HG02840 (cell line): ENCODE measurements at regions not wholly inside any gene's neighbourhood (a gene's known extent, or its start where the extent isn't known, plus 50 kb on each side); places are given as distances from the start of the nearest gene placed in this dataset.

Source experiments
- ATAC-seq: cut with Tn5 transposase; IDR thresholded peaks from one replicate; pipeline ENCODE4 v1.9.1; 2021; ENCODE audit warnings: mild to moderate bottlenecking, moderate library complexity, moderate number of reproducible peaks; ENCODE audit not compliant: unreplicated experiment, low FRiP score

DNA sequence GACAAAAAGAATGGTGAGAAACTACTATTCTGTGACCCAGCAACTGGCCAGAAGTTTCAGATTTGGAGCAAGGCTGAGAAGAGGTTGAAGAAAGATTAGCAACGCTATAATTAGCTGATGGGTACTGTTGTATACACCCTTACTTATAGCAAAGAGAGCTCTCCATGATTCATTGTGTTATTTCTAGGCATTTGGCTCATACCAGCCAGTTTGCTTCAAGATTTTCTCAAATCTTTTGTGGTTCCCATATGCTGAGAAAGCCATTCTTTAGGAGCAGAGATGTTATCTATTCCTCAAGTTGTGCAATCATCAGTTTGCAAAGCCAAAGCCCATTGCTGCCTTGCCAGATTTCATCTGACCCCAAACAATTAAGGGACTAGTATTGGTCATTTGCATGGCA lies 179.4 kb downstream of the ETS1 start:
- ATAC-seq = no peak

DNA sequence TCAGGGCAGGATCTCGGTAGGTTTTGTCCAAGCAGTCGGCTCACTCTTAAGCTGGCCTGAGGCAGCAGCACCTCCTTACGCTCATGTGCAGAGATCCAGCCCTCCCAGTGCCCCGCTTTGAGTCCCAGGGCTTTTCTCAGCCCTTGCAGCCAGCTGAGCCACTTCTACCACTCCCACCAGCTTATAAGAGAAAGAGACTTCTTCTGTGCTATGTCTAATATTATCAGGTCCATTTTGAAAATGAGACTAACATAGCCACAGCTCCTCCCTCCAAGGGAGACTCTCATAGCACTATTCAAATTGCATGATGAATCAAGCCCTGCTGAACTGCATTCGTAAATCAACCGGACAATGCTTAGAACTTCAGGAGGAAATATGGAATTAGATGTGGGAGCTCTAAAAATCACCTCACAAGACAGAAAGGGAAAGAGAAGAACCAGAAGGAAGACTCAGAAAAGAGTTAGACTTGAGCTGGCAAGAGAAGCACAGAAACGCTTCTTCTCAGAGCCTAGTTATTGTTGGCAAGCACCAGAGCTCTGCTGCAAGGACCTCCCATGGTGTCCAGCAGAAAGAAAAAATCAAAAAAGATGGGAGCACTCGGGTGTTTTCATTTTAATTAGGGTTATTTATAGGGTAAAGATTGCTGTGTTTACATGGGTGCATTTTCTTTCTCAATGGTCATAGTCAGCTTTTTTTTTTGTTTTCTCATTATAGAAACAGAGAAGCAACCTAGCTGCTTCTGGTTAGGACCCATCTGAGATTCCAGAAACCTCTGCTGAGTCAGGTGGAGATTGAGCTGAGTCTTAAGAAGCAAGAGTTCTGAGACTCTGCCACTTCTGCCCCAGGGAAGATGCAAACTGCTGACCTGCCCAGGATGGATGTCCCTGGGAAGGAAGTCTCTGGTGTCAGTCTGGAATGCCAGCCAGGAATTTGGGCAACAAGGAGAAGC lies 181.4 kb downstream of the ETS1 start:
- no peak for ATAC-seq

DNA sequence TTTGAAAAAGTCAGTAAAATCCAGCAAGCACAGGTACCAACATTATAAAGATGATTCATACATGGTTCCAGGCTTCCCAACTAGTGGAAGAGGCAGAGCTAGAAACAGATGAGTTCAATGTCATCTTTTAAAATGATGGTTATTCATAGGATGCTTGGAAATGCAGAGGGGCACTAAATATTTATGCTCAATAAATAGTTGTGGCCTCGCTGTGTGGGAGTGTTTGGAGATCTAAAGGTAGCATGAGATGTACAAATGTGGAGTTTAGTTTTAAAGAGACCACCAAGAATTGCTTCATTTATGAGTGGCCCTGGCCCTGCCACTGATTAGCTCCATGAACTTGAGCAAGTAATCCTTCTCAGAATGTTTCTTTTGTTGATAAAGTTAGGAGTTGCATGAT lies 182.2 kb downstream of the ETS1 start:
- no peak for ATAC-seq

DNA sequence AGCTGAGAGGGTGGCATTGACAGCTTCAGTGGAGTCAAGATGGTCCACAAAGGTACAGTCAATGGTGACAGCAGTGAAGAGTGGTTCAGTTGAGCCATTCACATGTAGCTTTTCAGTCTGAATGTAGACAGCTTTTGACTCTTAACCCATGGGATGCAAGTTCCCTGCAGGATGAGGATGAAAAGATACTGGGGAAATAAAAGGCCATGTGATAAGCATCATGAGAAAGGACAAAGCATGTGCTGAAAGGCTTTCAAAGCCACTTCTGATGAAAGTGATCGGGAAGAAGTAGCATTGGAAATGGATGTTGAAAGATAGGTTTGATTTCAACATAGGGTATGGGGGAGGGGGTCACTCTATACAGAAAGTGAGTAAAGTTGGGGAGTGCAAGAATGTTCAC lies 182.9 kb downstream of the ETS1 start:
- ATAC-seq = no peak

DNA sequence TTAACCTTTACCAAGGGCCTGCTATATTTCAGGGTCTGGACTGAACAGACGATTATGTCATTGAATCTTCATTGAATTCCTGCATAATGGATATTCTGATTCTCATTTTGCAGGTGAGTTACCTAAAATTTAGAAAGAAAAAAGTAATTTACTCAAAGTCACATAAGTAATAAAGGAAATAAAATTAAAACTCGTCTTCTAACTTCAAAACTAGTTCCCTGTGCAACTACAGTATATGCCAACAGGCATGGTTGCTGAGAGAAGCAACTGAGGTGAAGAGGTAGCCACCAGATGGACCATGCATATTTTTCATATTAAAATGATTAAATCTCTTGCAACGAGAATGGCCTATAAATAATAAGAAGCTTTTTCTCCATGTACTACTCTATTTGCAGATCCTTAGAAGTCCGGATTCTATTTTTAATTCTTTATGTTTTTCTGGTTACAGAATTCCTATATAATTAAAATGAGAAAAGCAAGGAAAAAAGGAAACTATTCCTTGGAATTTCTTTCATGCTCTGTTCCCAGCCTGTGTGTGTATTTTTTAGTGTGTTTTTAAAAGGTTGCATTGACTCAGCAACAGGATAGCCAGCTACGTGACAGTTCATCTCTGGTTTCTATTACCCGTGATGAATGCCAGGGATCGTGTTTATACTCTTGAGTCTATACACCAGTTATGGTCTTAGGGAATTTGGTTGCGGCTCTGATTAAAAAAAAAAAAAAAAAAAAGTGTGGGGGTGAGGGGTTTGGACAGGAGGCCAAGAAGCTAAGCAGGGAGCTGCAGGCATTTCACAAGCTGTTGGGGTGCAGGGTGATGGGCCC lies 186.8 kb downstream of the ETS1 start:
- no peak for ATAC-seq

DNA sequence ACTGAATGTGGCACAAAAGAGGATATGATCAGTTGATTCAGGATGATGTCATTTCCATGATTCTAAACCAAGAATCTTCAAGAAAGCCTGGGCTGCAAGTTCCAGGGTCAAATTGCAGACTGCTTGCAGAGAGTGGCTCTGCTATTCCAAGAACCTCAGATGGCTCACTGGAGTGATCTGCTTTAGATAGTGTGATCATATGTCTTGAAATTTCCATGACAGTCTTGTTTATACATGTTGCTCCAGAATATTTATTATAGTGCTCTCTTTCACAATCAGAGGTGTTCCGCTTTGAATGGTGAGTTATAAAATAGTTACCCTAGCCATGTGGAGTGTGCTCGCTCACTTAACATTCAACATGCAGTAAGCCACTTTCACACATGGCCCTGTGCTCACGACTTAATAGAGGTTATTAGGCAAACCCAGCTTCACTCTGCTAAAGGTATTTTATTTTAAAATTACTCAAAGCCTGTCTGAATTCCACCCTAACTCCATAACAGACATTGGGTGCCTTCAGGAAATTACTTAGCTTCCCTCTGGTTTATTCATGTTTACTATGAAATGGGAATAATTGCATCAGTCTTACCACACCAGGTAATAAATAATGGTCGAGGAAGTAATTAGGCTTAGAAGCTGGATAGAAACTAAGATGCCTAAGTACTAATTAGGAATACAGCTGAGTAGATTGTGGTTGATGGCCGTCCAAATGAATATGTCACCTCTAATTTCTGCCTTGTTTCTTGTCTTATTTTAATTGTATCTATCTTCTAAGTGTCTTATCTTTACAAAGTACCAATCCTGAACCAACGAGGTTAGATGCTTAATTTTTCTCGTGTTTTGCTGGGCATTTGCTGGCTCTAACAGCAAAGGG lies 187.9 kb downstream of the ETS1 start:
- no peak for ATAC-seq

DNA sequence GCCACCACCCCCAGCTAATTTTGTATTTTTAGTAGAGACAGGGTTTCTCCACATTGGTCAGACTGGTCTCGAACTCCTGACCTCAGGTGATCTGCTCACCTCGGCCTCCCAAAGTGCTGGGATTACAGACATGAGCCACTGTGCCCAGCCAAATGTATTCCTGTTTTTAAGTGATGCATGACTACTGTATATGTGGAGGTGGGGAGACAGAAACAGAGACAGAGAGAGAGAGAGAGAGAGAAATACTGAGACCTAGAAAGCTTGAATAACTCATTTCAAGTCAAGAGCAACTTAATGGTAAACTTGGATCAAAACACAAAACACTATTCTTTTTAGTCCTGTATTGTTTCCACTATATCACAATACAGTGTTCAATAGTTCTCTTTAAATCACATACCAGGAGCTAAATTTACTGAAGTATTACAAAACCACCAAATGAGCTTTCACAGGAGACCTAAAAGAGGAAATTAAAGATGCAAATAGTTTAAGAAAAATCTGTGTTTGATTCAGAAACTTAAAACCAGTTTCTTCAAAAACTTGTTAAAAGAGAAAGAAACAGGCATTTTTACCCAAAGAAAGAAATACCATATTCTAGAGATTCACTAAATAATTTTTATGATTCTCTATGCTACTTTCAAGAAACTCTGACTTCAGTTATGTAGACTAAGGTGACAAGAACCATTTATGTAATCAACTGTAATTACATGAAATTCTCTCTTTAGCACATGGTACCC lies 188.7 kb downstream of the ETS1 start:
- ATAC-seq = no peak

- no peak for ATAC-seq
Measured at GRCh38 chr11:128397362-128397761, 190.0 kb downstream of the ETS1 start.

GRCh38 chr11:128394431-128395089 lies 192.8 kb downstream of the ETS1 start:
- no peak for ATAC-seq

DNA sequence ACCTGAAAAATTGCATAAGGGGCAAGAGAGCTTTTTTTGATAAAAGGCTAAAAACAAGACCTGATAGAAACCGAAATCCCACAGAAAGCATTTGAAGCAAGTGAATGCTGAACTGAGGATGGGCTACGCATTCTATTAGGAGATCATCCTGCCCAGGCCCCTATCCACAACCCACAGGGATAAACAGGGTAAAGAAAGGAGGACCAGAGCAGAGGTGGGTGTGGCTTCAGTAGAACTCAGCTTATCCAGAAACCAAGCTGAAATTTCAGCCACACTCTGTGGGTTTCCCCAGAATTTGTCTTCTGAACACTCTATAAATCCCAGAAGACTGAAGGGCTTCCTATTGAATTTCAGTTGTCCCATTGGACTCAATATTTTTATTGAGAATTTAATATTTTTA lies 195.1 kb downstream of the ETS1 start:
- ATAC-seq = no peak

DNA sequence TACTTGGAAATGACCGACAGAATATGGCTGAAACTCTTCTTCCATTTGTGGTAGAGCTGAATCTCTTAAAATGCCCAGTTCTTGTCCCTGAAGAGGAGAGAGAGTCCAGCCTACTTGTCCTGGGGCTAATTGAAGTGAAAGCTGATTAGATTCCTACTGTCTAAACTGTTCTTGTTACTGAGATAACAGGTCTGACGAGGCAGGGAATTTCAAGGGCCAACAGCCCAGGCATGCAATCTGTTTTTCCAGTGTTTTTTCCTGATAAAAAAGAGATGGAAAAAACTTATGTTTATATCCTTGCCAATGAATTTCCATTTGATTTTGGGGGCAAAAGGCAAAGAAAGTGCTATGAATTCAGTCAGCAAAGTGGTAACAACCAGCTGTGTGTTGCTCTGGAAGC lies 195.5 kb downstream of the ETS1 start:
- ATAC-seq = no peak

DNA sequence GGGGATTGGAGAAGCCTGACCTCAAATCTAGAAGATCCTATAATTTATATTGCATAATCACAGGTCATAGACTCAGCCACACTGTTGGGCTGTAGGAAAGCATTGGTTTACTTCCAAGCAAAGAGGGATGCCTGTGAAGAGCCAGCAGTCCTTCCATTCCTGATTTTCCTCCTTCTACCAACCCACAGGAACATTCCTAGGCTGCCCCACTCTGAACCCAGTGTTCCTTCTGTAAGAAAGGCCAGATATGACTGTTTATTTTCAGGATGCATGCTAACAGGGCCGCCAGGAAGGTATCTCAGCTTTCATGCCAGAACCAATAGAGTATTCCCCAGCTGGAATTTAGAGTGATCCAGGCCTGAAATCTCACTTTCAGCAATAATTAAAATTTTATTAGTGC lies 197.1 kb downstream of the ETS1 start:
- ATAC-seq = no peak

GRCh38 chr11:128389461-128389976 lies 197.8 kb downstream of the ETS1 start:
- ATAC-seq = no peak

- no peak for ATAC-seq
Measured at GRCh38 chr11:128388206-128388815, 199.0 kb downstream of the ETS1 start.

DNA sequence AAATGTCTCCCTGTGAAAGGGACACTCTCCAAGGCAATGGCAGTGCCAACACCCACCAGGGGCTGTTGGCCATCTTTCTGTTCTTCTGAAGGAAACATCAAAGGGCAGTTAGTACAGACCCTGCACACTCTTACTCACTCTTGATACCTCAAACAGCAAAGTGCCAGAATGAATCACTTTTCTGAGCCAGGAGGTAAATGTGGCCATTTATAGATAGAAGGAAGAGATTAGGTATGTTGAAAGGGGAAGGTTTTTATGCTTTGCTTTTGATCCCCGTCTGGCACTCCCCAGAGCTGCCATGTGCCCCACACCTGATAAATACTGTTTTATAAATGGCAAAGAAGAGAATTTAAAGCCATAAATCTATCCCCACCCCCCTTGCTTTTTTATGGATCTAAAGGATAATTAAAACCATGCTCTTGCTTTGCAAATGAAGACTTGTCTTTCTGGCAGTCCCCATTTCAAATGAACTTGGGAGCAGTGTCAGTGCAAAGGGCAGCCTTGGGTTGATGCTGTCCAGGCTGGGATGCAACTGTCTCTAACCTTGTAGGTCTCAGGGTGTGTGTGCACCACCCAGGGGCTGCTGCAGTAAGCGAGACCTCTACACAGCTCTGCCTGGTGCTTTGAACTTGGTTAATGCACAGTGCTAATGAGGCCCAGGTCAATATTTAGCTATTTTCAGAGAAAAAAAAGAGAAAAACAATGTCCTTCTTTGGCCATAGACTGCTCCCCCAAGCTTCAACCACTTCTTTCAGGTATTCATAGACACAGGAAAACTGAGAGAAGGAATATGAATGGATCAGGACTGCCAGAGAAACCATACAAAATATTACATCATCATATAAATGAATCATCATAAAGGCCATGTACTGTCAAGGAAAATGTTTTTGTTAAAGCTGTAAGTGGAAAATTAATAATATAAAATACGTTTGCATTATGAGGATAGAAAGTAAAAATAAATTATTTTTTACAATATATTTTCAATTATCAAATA lies 207.5 kb downstream of the ETS1 start:
- no peak for ATAC-seq

DNA sequence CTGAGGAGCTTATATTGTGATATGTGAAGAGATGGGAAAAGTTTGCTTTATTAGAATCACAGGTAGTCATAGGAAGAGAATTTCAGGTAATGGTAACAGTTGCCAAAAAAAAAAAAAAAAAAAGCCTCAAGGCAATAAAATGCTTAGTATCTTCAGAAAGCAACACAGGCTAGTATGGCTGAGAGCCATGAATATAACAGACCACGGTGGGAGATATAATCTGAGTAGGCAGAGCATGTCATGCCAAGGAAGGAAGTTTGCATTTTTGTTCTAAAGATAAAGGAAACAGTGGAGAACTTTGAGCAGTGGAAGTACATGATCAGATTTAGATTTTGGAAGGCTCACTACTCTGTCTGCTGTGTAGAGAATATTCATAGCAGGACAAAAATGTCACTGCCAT lies 211.4 kb downstream of the ETS1 start:
- no peak for ATAC-seq

DNA sequence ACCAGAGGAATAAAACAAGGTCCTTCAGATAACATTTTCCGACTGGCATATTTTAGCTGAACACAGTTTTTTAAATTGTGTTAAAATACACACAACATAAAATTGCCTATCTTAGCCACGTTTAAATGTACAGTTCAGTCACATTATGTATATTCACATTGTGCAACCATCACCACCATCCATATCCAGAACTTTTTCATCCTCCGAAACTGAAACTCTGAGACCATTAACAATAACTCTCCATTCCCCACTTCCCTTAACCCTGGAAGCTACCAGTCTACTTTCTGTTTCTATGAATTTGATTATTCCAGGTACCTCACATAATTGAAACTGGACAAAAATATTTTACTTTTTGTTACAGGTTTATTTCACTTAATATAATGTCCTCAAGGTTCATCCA lies 213.3 kb downstream of the ETS1 start:
- no peak for ATAC-seq

GRCh38 chr11:128372977-128373376 lies 214.4 kb downstream of the ETS1 start:
- ATAC-seq = no peak
